ENCODE measurements at regions not wholly inside any gene's neighbourhood (a gene's known extent, or its start where the extent isn't known, plus 50 kb on each side); places are given as distances from the start of the nearest gene placed in this dataset.

DNA sequence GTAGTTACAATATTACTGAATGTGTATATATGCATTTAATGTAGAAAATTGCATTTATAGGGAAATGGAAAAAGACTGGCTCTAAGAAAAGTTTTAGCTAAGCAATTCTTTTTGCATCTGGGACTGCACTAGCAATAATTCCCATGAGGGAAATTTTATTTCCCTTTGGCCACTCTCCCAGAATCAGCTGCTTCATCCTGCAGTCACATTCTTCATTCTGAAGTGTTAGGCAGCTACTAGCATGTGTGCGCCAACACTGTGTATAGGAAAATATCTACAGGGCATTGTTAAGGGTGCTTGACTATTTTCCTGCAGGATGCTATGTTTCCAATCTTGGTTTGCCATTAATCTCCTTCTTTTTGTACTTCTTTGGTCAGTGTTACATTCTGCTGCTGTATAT is 312.8 kb upstream of the PCDH20 start:
- no peak for TF ChIP-seq CTCF (IDR thresholded peaks at IDR 0.05)
- no peak for TF ChIP-seq EP300 (IDR thresholded peaks at IDR 0.05)

Measured in gastroesophageal sphincter (tissue), 3 donors.